H1 (cell line): ENCODE measurements at regions not wholly inside any gene's neighbourhood (a gene's known extent, or its start where the extent isn't known, plus 50 kb on each side); places are given as distances from the start of the nearest gene placed in this dataset.

Experiments used
- CTCF ChIA-PET: fragments of 300-600 bp; sonication (Branson Sonifier 250); formaldehyde crosslinking; loops from one replicate; lab custom pipeline; 2021; ENCODE audit not compliant: partially characterized antibody; lab: Charles Lee
- POLR2A ChIA-PET: fragments of 300-600 bp; sonication (Branson Sonifier 250); formaldehyde crosslinking; loops from one replicate; lab custom pipeline; 2021; ENCODE audit warnings: inconsistent platforms; ENCODE audit not compliant: partially characterized antibody; lab: Charles Lee
- DNase-seq, 2 experiments: peaks; one replicate each; pipeline versions ENCODE4 v3.0.0 to v3.0.0-alpha.2; 2010 to 2022; ENCODE audit warnings: low spot score in 2 of 2, low read depth in 1 of 2, mixed read lengths in 1 of 2
- FAIRE-seq: peaks from 2 replicates; lab custom pipeline; 2011; peaks lifted over from hg19 to GRCh38; lab: Jason Lieb, UNC
- H2AFZ ChIP-seq: 2 replicates; pipeline ENCODE4 v1.8.1; 2012; ENCODE audit warnings: low read length, inconsistent platforms
- H2AK5ac ChIP-seq: 2 replicates; pipeline ENCODE4 v1.6.1; 2013; ENCODE audit warnings: low read depth, low read length
- H2BK120ac ChIP-seq: replicated peaks from 2 replicates; pipeline ENCODE3; 2013; ENCODE audit warnings: low read depth, low read length, inconsistent platforms
- H2BK12ac ChIP-seq: 2 replicates; pipeline ENCODE4 v1.6.1; 2013; ENCODE audit warnings: low read depth, low read length
- H2BK15ac ChIP-seq: 2 replicates; pipeline ENCODE4 v1.6.1; 2013; ENCODE audit warnings: low read length
- H2BK20ac ChIP-seq: 2 replicates; pipeline ENCODE4 v1.6.1; 2013; ENCODE audit warnings: low read length
- H2BK5ac ChIP-seq: 2 replicates; pipeline ENCODE4 v1.6.1; 2013; ENCODE audit warnings: low read depth, low read length
- H3K14ac ChIP-seq: 2 replicates; pipeline ENCODE4 v1.6.1; 2013; ENCODE audit warnings: inconsistent platforms; ENCODE audit not compliant: insufficient read length
- H3K18ac ChIP-seq: 2 replicates; pipeline ENCODE4 v1.6.1; 2013; ENCODE audit warnings: low read length; ENCODE audit errors: extremely low read depth
- H3K23ac ChIP-seq: 2 replicates; pipeline ENCODE4 v1.6.1; 2013; ENCODE audit warnings: inconsistent platforms; ENCODE audit not compliant: insufficient read length
- H3K23me2 ChIP-seq: 2 replicates; pipeline ENCODE4 v1.6.1; 2013; ENCODE audit warnings: low read depth, low read length
- H3K27ac ChIP-seq: 2 replicates; pipeline ENCODE4 v1.6.1; 2011; ENCODE audit warnings: low read depth, low read length, inconsistent platforms
- H3K27me3 ChIP-seq, 4 experiments: replicated peaks in 1 of 4; 1 replicate in 1 of 4; 2 replicates in 3 of 4; pipeline versions ENCODE4 v1.6.1 to v1.8.1; 2011 to 2013; ENCODE audit warnings: low read length in 3 of 4, mild to moderate bottlenecking in 3 of 4, inconsistent platforms in 2 of 4, mixed read lengths in 2 of 4, moderate library complexity in 1 of 4; ENCODE audit not compliant: control insufficient read depth in 3 of 4, insufficient read depth in 3 of 4; ENCODE audit errors: extremely low read depth in 1 of 4
- H3K36me3 ChIP-seq, 4 experiments: 2 replicates each; pipeline versions ENCODE4 v1.6.1 to v1.8.1; 2011 to 2013; ENCODE audit warnings: mild to moderate bottlenecking in 4 of 4, low read length in 3 of 4, moderate library complexity in 2 of 4, control low read depth in 1 of 4, inconsistent platforms in 1 of 4; ENCODE audit not compliant: insufficient read depth in 4 of 4, control insufficient read depth in 2 of 4
- H3K4ac ChIP-seq: replicated peaks from 2 replicates; pipeline ENCODE3; 2013; ENCODE audit warnings: low read length, low read depth, mixed read lengths, inconsistent platforms; ENCODE audit not compliant: insufficient read length
- H3K4me1 ChIP-seq, 4 experiments: replicated peaks in 1 of 4; 1 replicate in 1 of 4; 2 replicates in 3 of 4; pipeline versions ENCODE4 v1.6.1 to v1.8.1; 2011 to 2013; ENCODE audit warnings: low read length in 3 of 4, inconsistent platforms in 2 of 4, mixed read lengths in 1 of 4; ENCODE audit not compliant: insufficient read depth in 4 of 4, control insufficient read depth in 3 of 4
- H3K4me2 ChIP-seq, 2 experiments: 2 replicates each; pipeline versions ENCODE4 v1.6.1 to v1.8.1; 2011 to 2013; ENCODE audit warnings: low read depth in 2 of 2, low read length in 2 of 2, control low read depth in 1 of 2, inconsistent platforms in 1 of 2, mild to moderate bottlenecking in 1 of 2; ENCODE audit not compliant: insufficient read depth in 1 of 2
- H3K4me3 ChIP-seq, 4 experiments: fragments of 200-600, 300-600 bp in 1 of 4; sonication (generic), shearing (Covaris generic), sonication (Bioruptor Twin) in 1 of 4; 2 replicates each; pipeline versions ENCODE4 v1.5.1 to v1.8.1; 2011 to 2016; ENCODE audit warnings: low read length in 4 of 4, low read depth in 3 of 4, control low read depth in 2 of 4, inconsistent platforms in 2 of 4, mild to moderate bottlenecking in 2 of 4, mixed read lengths in 1 of 4, moderate library complexity in 1 of 4; ENCODE audit not compliant: insufficient read depth in 2 of 4; ENCODE audit errors: extremely low read depth in 1 of 4
- H3K56ac ChIP-seq: replicated peaks from 2 replicates; pipeline ENCODE3; 2013; ENCODE audit warnings: low read depth, mild to moderate bottlenecking, mixed read lengths, low read length, inconsistent platforms; ENCODE audit not compliant: insufficient read length
- H3K79me1 ChIP-seq: 2 replicates; pipeline ENCODE4 v1.6.1; 2013; ENCODE audit warnings: low read depth, low read length, control low read depth
- H3K79me2 ChIP-seq, 2 experiments: 2 replicates each; pipeline versions ENCODE4 v1.6.1 to v1.8.1; 2012 to 2013; ENCODE audit warnings: low read length in 2 of 2, mild to moderate bottlenecking in 2 of 2, inconsistent platforms in 1 of 2; ENCODE audit not compliant: insufficient read depth in 2 of 2, control insufficient read depth in 1 of 2
- H3K9ac ChIP-seq, 4 experiments: replicated peaks in 1 of 4; 1 replicate in 1 of 4; 2 replicates in 3 of 4; pipeline versions ENCODE4 v1.6.1 to v1.8.1; 2011 to 2013; ENCODE audit warnings: low read depth in 3 of 4, low read length in 3 of 4, control low read depth in 2 of 4, mild to moderate bottlenecking in 2 of 4, moderate library complexity in 2 of 4, inconsistent platforms in 1 of 4; ENCODE audit errors: extremely low read depth in 1 of 4
- H3K9me3 ChIP-seq, 2 experiments: 2 replicates each; pipeline versions ENCODE4 v1.6.1 to v1.8.1; 2012 to 2013; ENCODE audit warnings: mild to moderate bottlenecking in 2 of 2, moderate library complexity in 2 of 2, control low read depth in 1 of 2, inconsistent platforms in 1 of 2, low read depth in 1 of 2, low read length in 1 of 2, mixed read lengths in 1 of 2; ENCODE audit not compliant: insufficient read depth in 2 of 2
- H4K20me1 ChIP-seq, 2 experiments: replicated peaks in 1 of 2; 2 replicates each; pipeline versions ENCODE3 to v1.8.1; 2011 to 2013; ENCODE audit warnings: inconsistent platforms in 2 of 2, low read length in 2 of 2, mild to moderate bottlenecking in 1 of 2; ENCODE audit not compliant: insufficient read depth in 2 of 2, control insufficient read depth in 1 of 2
- H4K5ac ChIP-seq: 2 replicates; pipeline ENCODE4 v1.6.1; 2013; ENCODE audit warnings: low read length, low read depth, mixed read lengths, inconsistent platforms; ENCODE audit not compliant: insufficient read length
- H4K8ac ChIP-seq: 2 replicates; pipeline ENCODE4 v1.8.0; 2013; ENCODE audit warnings: mild to moderate bottlenecking, moderate library complexity, low read length, inconsistent platforms; ENCODE audit not compliant: insufficient read depth; ENCODE audit errors: extremely low read depth
- H4K91ac ChIP-seq: replicated peaks from 2 replicates; pipeline ENCODE3; 2013; ENCODE audit warnings: low read length, mixed read lengths, inconsistent platforms; ENCODE audit not compliant: insufficient read length
- MAX ChIP-seq: IDR thresholded peaks from 2 replicates; pipeline ENCODE4 v1.6.1; 2012; ENCODE audit warnings: inconsistent platforms
- YY1 ChIP-seq: IDR thresholded peaks from 2 replicates; pipeline ENCODE4 v1.6.1; 2011; ENCODE audit warnings: low read depth, mild to moderate bottlenecking, low read length
- ZNF274 ChIP-seq: IDR thresholded peaks from 2 replicates; pipeline ENCODE4 v1.7.0; 2012; ENCODE audit warnings: low read length, borderline replicate concordance; ENCODE audit errors: extremely low read depth
- WGBS, 2 experiments: shearing (Covaris generic) in 1 of 2; methylation state at CpG; one replicate each; pipeline versions ENCODE4 v1.1.6 to v1.1.7; 2013 to 2015; ENCODE audit warnings: low lambda C conversion rate in 2 of 2, mixed read lengths in 2 of 2, inconsistent platforms in 1 of 2, low coverage in 1 of 2, missing lambda C conversion rate in 1 of 2; ENCODE audit not compliant: insufficient replicate concordance in 2 of 2, insufficient coverage in 1 of 2, insufficient read length in 1 of 2; ENCODE audit errors: extremely low coverage in 1 of 2, missing lambda C conversion rate in 1 of 2; 5-methylcytosine and 5-hydroxymethylcytosine counted together

- ChIA-PET POLR2A (no interaction called here), CTCF (no interaction called here)
- Histone ChIP-seq H2BK12ac (no peak overlapping the region), H3K14ac (no peak overlapping the region), H3K27ac (no peak overlapping the region), H3K4ac (no peak overlapping the region), H4K91ac (no peak overlapping the region), H4K8ac (no peak overlapping the region), H3K4me1 (no peaks in the 10 kb centered on the region), H3K4me2 (no peak overlapping the region), H2BK120ac (no peak overlapping the region), H2AK5ac (no peak overlapping the region), H3K4me3 (no peak overlapping the region), H2AFZ (no peak overlapping the region), H3K79me1 (no peaks in the 10 kb centered on the region), H3K36me3 (no peaks in the 10 kb centered on the region), H4K20me1 (no peaks in the 10 kb centered on the region), H4K5ac (no peak overlapping the region), H3K9ac (no peak overlapping the region), H3K9me3 (no peaks in the 10 kb centered on the region), H3K18ac (no peak overlapping the region), H3K27me3 (no peaks in the 10 kb centered on the region), H2BK15ac (no peak overlapping the region), H3K56ac (no peak overlapping the region), H2BK20ac (no peak overlapping the region), H3K23me2 (no peaks in the 10 kb centered on the region), H2BK5ac (no peak overlapping the region), H3K23ac (no peak overlapping the region), H3K79me2 (no peaks in the 10 kb centered on the region; a peak in 1 of 4 replicates)
- FAIRE-seq (no peak), DNase-seq (no peak)
- 87% methylated on average over 2 of the region's 2 CpGs; no CpG with 5 or more reads in 1 of the 2 experiments for WGBS, 2 experiments
- TF ChIP-seq ZNF274 = no peak
- TF ChIP-seq MAX = no peak
- TF ChIP-seq YY1 = no peak
These were observed 288.7 kb downstream of the IL20RB start for GRCh38 chr3:137246491-137246890.
